ENCODE measurements at regions not wholly inside any gene's neighbourhood (a gene's known extent, or its start where the extent isn't known, plus 50 kb on each side); places are given as distances from the start of the nearest gene placed in this dataset.

GRCh38 chr3:135491491-135492205, 473.9 kb upstream of the PPP2R3A start:
- no TSS peak for BruUV-seq (replicated peaks)
- Histone ChIP-seq H2AK5ac (ENCODE audit: low read depth, low read length) (no peak overlapping the region), H3K4me1 (ENCODE audit: control insufficient read depth, insufficient read depth, low read length) (no peaks in the 10 kb centered on the region), H3K9ac (ENCODE audit: low read depth, low read length) (no peak overlapping the region), H3K27me3 (ENCODE audit: control insufficient read depth, insufficient read depth, low read length) (no peaks in the 10 kb centered on the region), H2BK120ac (ENCODE audit: low read depth, low read length) (no peak overlapping the region), H4K91ac (ENCODE audit: insufficient read depth, low read depth, low read length) (no peak overlapping the region), H2BK15ac (ENCODE audit: low read depth, low read length) (no peak overlapping the region), H3K9me3 (ENCODE audit: control insufficient read depth, insufficient read depth, low read length) (no peaks in the 10 kb centered on the region), H3K36me3 (ENCODE audit: control insufficient read depth, insufficient read depth, low read length) (no peaks in the 10 kb centered on the region), H3K79me1 (ENCODE audit: low read depth in 1 of 2, low read length in 2 of 2) (no peaks in the 10 kb centered on the region), H2AK9ac (replicated peaks; ENCODE audit: low read depth, low read length, poor library complexity) (no peak overlapping the region), H2BK5ac (ENCODE audit: low read depth, low read length, poor library complexity, severe bottlenecking) (no peak overlapping the region), H2AFZ (replicated peaks; ENCODE audit: low read length, poor library complexity) (no peak overlapping the region), H3K27ac (ENCODE audit: insufficient read depth, low read length) (no peak overlapping the region), H2BK20ac (ENCODE audit: low read depth, low read length) (no peak overlapping the region), H4K5ac (ENCODE audit: low read depth, low read length) (no peak overlapping the region), H3K23ac (ENCODE audit: low read depth, low read length) (no peak overlapping the region), H3K4me2 (ENCODE audit: low read depth, low read length) (no peak overlapping the region), H4K8ac (ENCODE audit: low read depth in 2 of 2, low read length in 2 of 2) (no peak overlapping the region), H3K14ac (replicated peaks; ENCODE audit: low read depth, low read length) (no peak overlapping the region), H3K4ac (ENCODE audit: low read depth, low read length) (no peak overlapping the region), H3K18ac (ENCODE audit: low read depth, low read length) (no peak overlapping the region), H3K9me1 (ENCODE audit: insufficient read depth, low read length) (no peaks in the 10 kb centered on the region), H3K4me3 (ENCODE audit: insufficient read depth, low read depth, low read length) (no peak overlapping the region), H3K56ac (ENCODE audit: extremely low read depth, insufficient read depth, low read length) (no peak overlapping the region), H4K20me1 (ENCODE audit: insufficient read depth, low read length) (no peaks in the 10 kb centered on the region)
- intact Hi-C loops (cut with micrococcal nuclease), result no loop called here
- ChIA-PET CTCF (no interaction called here), POLR2A (ENCODE audit: unreplicated experiment) (no interaction called here)
- DNase-seq (no peak), ATAC-seq (ENCODE audit: low read depth) (no peak)
- in situ Hi-C loops (cut with MboI; ENCODE audit: low sequenced_read_pairs), result no loop called here
- dilution Hi-C loops (cut with HindIII; ENCODE audit: low sequenced_read_pairs, unreplicated experiment), result no loop called here
- TF ChIP-seq MXI1 (IDR thresholded peaks at IDR 0.05; ENCODE audit: borderline replicate concordance, low read depth, low read length) (no peak), MAFK (IDR thresholded peaks at IDR 0.05; ENCODE audit: low read depth, low read length) (no peak), MAZ (IDR thresholded peaks at IDR 0.05; ENCODE audit: borderline replicate concordance, low read depth, low read length) (no peak), RAD21 (IDR thresholded peaks at IDR 0.05; ENCODE audit: low read length) (no peak), POLR2A (IDR thresholded peaks at IDR 0.05; ENCODE audit: low read depth, low read length) (no peak), CTCF (conservative IDR thresholded peaks at IDR 0.05; ENCODE audit: low read depth, low read length) (no peak), BHLHE40 (IDR thresholded peaks at IDR 0.05; ENCODE audit: low read depth, low read length) (no peak), RFX5 (IDR thresholded peaks at IDR 0.05; ENCODE audit: low read depth, low read length) (no peak), ELK1 (IDR thresholded peaks at IDR 0.05; ENCODE audit: borderline replicate concordance, low read depth, low read length) (no peak), CHD1 (IDR thresholded peaks at IDR 0.05; ENCODE audit: low read depth, low read length) (no peak), USF2 (IDR thresholded peaks at IDR 0.05; ENCODE audit: low read depth, low read length) (no peak), SMC3 (IDR thresholded peaks at IDR 0.05; ENCODE audit: low read depth, low read length) (no peak), RCOR1 (IDR thresholded peaks at IDR 0.05; ENCODE audit: insufficient replicate concordance, low read length) (no peak)
- 75% methylated on average over 2 of the region's 5 CpGs; no CpG with 5 or more reads in 1 of the 2 experiments for WGBS, 2 experiments (ENCODE audit: extremely low coverage in 2 of 2, insufficient read length in 1 of 2)
